PC-3 (cell line): ENCODE measurements at regions not wholly inside any gene's neighbourhood (a gene's known extent, or its start where the extent isn't known, plus 50 kb on each side); places are given as distances from the start of the nearest gene placed in this dataset.
"Not testable (repeated sequence)": the region's sequence is repeated elsewhere in the genome, so short reads cannot be mapped to it uniquely, and the experiment has no call there.

Source experiments
- ATAC-seq: fragments of 200-7000 bp; cut with Tn5 transposase; 2 replicates; pipeline ENCODE4 v1.9.1; 2020; ENCODE audit warnings: mild to moderate bottlenecking, moderate library complexity
- BruUV-seq: library from RNA; stranded (reverse); fragments of 400-500 nt; replicated peaks from 2 replicates; lab custom pipeline; 2021; lab: Mats Ljungman, UMichigan
- CTCF ChIA-PET: fragments of 300-600 bp; sonication (Branson Sonifier 250); formaldehyde crosslinking; loops from one replicate; lab custom pipeline; 2022; ENCODE audit warnings: antibody characterized with exemption; lab: Charles Lee
- POLR2A ChIA-PET: fragments of 300-600 bp; sonication (Branson Sonifier 250); formaldehyde crosslinking; loops from one replicate; lab custom pipeline; 2022; ENCODE audit warnings: antibody characterized with exemption; ENCODE audit not compliant: unreplicated experiment; lab: Charles Lee
- DNase-seq: peaks from one replicate; pipeline ENCODE4 v3.0.0-alpha.2; 2015
- H2AFZ ChIP-seq: fragments of 300-600 bp; sonication (generic); 2 replicates; pipeline ENCODE4 v1.6.0; 2016; ENCODE audit warnings: antibody characterized with exemption, low read length
- H3F3A ChIP-seq: fragments of 300-600 bp; sonication (generic); one replicate; pipeline ENCODE4 v1.6.0; 2017; ENCODE audit warnings: antibody characterized with exemption, low read length, control low read depth, mild to moderate bottlenecking; ENCODE audit not compliant: unreplicated experiment
- H3K27ac ChIP-seq: fragments of 300-600 bp; sonication (generic); 2 replicates; pipeline ENCODE4 v1.5.1; 2016; ENCODE audit warnings: mild to moderate bottlenecking, low read length
- H3K27me3 ChIP-seq: fragments of 300-600 bp; sonication (generic); 2 replicates; pipeline ENCODE4 v1.6.1; 2016; ENCODE audit warnings: low read length, mixed read lengths
- H3K36me3 ChIP-seq: fragments of 300-600 bp; sonication (generic); 2 replicates; pipeline ENCODE4 v1.6.1; 2016; ENCODE audit warnings: low read depth, mixed run types, low read length, mixed read lengths
- H3K4me1 ChIP-seq: fragments of 300-600 bp; sonication (generic); 2 replicates; pipeline ENCODE4 v1.5.1; 2016; ENCODE audit warnings: low read length; ENCODE audit not compliant: insufficient read depth
- H3K4me2 ChIP-seq: fragments of 300-600 bp; sonication (generic); 2 replicates; pipeline ENCODE4 v1.6.0; 2016; ENCODE audit warnings: low read length
- H3K4me3 ChIP-seq: fragments of 300-600 bp; sonication (generic); 2 replicates; pipeline ENCODE4 v1.5.1; 2016; ENCODE audit warnings: mild to moderate bottlenecking, low read length, mixed read lengths
- H3K79me2 ChIP-seq: fragments of 300-600 bp; sonication (generic); 2 replicates; pipeline ENCODE4 v1.6.1; 2017; ENCODE audit warnings: low read length, mixed read lengths
- H3K9ac ChIP-seq: fragments of 300-600 bp; sonication (generic); 2 replicates; pipeline ENCODE4 v1.6.0; 2016; ENCODE audit warnings: mild to moderate bottlenecking, low read length
- H3K9me2 ChIP-seq: fragments of 300-600 bp; sonication (generic); replicated peaks from 2 replicates; pipeline ENCODE4 v1.6.1; 2016; ENCODE audit warnings: mixed run types, low read length, mixed read lengths
- H3K9me3 ChIP-seq: fragments of 300-600 bp; sonication (generic); 2 replicates; pipeline ENCODE4 v1.6.1; 2016; ENCODE audit warnings: low read length, mixed read lengths
- H4K20me1 ChIP-seq: fragments of 300-600 bp; sonication (generic); 2 replicates; pipeline ENCODE4 v1.6.1; 2016; ENCODE audit warnings: low read length, mixed read lengths
- EZH2 ChIP-seq: fragments of 300-600 bp; sonication (generic); IDR thresholded peaks from one replicate; pipeline ENCODE4 v1.6.1; 2017; ENCODE audit warnings: antibody characterized with exemption, mild to moderate bottlenecking, low read length; ENCODE audit not compliant: unreplicated experiment
- EZH2phosphoT487 ChIP-seq: fragments of 300-600 bp; sonication (generic); IDR thresholded peaks from 2 replicates; pipeline ENCODE4 v1.6.1; 2018; ENCODE audit warnings: mild to moderate bottlenecking, antibody characterized with exemption, low read length, borderline replicate concordance
- intact Hi-C: fragments of 100-400 bp; cut with micrococcal nuclease; formaldehyde crosslinking; loops from 2 replicates; pipeline ENCODE4 v1.9.0; 2023
- TF ChIP-seq, protein P1 (sequence below): fragments of 300-600 bp; sonication (generic); conservative IDR thresholded peaks from 2 replicates; pipeline ENCODE4 v1.5.1; 2017; ENCODE audit warnings: antibody characterized with exemption, low read depth, mild to moderate bottlenecking, low read length

DNA sequence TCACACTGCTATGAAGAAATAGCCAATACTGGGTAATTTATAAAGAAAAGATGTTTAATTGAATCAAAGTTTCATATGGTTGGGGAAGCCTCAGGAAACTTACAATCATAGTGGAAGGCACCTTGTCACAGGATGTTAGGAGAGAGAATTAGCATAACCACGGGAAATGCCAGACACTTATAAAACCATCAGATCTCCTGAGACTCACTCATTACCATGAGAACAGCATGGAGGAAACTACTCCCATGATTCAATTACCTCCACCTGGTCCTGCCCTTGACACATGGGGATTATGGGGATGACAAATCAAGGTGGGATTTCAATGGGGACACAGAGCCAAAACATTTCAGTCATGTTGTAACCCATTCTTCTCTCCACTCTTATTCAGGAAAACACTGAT lies 472.9 kb upstream of the FSIP2 start:
- intact Hi-C loops: no loop called here
- no peak overlapping the region for H3K9ac ChIP-seq
- no peaks in the 10 kb centered on the region for H3K27me3 ChIP-seq
- H3K4me2 ChIP-seq: no peak overlapping the region
- no peak overlapping the region for H2AFZ ChIP-seq
- H4K20me1 ChIP-seq: no peaks in the 10 kb centered on the region
- no TSS peak for BruUV-seq
- H3K79me2 ChIP-seq: no peaks in the 10 kb centered on the region
- H3K4me1 ChIP-seq: no peaks in the 10 kb centered on the region
- no peaks in the 10 kb centered on the region for H3K36me3 ChIP-seq
- no peak for TF ChIP-seq EZH2phosphoT487
- TF ChIP-seq EZH2: no peak
- TF ChIP-seq, protein P1, sequence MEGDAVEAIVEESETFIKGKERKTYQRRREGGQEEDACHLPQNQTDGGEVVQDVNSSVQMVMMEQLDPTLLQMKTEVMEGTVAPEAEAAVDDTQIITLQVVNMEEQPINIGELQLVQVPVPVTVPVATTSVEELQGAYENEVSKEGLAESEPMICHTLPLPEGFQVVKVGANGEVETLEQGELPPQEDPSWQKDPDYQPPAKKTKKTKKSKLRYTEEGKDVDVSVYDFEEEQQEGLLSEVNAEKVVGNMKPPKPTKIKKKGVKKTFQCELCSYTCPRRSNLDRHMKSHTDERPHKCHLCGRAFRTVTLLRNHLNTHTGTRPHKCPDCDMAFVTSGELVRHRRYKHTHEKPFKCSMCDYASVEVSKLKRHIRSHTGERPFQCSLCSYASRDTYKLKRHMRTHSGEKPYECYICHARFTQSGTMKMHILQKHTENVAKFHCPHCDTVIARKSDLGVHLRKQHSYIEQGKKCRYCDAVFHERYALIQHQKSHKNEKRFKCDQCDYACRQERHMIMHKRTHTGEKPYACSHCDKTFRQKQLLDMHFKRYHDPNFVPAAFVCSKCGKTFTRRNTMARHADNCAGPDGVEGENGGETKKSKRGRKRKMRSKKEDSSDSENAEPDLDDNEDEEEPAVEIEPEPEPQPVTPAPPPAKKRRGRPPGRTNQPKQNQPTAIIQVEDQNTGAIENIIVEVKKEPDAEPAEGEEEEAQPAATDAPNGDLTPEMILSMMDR: no peak
- ChIA-PET POLR2A (no interaction called here), CTCF (no interaction called here)
- H3K9me3 ChIP-seq: no peaks in the 10 kb centered on the region
- ATAC-seq: no peak
- DNase-seq: no peak
- no peak overlapping the region for H3K27ac ChIP-seq
- H3K4me3 ChIP-seq: no peak overlapping the region
- H3K9me2 ChIP-seq: no peaks in the 10 kb centered on the region
- H3F3A ChIP-seq: no peaks in the 10 kb centered on the region

DNA sequence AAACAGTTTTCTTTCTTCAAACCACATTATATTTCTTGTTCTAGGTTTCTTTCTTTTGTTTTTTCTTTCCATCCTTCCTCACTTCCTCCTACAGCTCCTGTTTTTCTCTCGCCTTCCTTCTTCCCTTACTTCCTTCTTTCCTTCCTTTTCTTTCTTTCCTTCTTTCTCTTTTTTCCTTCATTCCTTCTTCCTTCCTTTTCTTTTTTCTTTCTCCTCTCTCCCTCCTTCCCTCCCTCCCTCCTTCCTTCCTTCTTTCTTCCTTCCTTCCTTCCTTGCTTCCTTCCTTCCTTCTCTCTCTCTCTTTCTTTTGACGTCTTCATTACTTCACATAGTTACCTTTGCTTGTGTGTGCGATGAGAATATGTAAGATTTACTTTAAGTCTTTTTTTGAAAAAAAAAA lies 470.0 kb upstream of the FSIP2 start:
- no peak for DNase-seq
- no peak for TF ChIP-seq EZH2phosphoT487
- no peak for TF ChIP-seq EZH2
- TF ChIP-seq, protein P1: no peak
- POLR2A ChIA-PET: no interaction called here
- Histone ChIP-seq H3K9me3 (no peaks in the 10 kb centered on the region), H3K9ac (no peak overlapping the region), H3K36me3 (no peaks in the 10 kb centered on the region), H3K9me2 (no peaks in the 10 kb centered on the region), H4K20me1 (no peaks in the 10 kb centered on the region), H3K27ac (no peak overlapping the region), H3K4me2 (no peak overlapping the region), H3K4me1 (no peaks in the 10 kb centered on the region), H2AFZ (no peak overlapping the region), H3K79me2 (no peaks in the 10 kb centered on the region), H3K27me3 (no peaks in the 10 kb centered on the region), H3F3A (no peaks in the 10 kb centered on the region), H3K4me3 (no peak overlapping the region)
- ATAC-seq: no peak
- CTCF ChIA-PET: no interaction called here
- no TSS peak for BruUV-seq
- intact Hi-C loops: no loop called here

DNA sequence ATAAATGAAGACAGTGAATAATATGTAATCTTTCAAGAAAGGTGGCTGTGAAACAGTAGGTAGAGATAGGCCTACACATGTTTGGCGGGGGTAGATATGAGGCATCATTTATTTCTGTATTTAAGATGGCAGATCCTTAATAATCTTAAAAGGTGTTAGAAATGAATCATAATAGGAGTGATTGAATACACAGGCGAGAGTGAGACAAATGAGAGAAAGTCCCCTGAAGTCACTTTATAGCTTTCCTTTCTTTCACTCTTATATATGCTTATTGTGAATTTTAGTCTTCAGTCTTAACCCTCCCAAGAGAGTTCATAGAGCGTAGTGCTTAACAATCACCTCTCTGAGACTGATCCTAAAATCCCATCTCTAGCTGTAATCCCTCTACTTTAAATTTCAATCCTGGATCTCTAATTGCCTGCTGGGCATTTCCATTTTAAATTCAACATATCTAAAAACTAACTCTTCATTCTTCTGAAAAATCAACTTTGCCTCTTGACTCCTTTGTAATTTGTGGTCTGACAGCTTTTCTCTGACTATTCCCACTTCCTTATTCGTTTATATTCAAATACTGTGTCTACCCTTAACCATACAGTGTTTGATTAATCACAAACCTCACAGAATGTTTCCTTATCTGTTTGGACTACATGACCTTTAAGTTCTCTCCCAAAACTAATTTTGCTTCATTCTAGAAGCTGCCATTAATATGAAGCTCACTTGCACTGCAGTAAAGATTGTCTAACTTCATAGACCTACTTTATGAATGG lies 463.7 kb upstream of the FSIP2 start:
- Histone ChIP-seq H2AFZ (no peak overlapping the region), H3K36me3 (no peaks in the 10 kb centered on the region), H3K4me3 (no peak overlapping the region), H4K20me1 (no peaks in the 10 kb centered on the region), H3K79me2 (no peaks in the 10 kb centered on the region), H3K4me2 (no peak overlapping the region), H3K9me2 (no peaks in the 10 kb centered on the region), H3K27ac (no peak overlapping the region), H3K9me3 (no peaks in the 10 kb centered on the region), H3K4me1 (0 out of 2 replicates have a peak, but pooled peaks cover 4% of the 10 kb centered on the region), H3K27me3 (no peaks in the 10 kb centered on the region), H3K9ac (no peak overlapping the region), H3F3A (no peaks in the 10 kb centered on the region)
- POLR2A ChIA-PET: no interaction called here
- no TSS peak for BruUV-seq
- TF ChIP-seq EZH2phosphoT487: no peak
- no peak for TF ChIP-seq EZH2
- TF ChIP-seq, protein P1: no peak
- DNase-seq: no peak
- intact Hi-C loops: no loop called here
- CTCF ChIA-PET: no interaction called here
- no peak for ATAC-seq

DNA sequence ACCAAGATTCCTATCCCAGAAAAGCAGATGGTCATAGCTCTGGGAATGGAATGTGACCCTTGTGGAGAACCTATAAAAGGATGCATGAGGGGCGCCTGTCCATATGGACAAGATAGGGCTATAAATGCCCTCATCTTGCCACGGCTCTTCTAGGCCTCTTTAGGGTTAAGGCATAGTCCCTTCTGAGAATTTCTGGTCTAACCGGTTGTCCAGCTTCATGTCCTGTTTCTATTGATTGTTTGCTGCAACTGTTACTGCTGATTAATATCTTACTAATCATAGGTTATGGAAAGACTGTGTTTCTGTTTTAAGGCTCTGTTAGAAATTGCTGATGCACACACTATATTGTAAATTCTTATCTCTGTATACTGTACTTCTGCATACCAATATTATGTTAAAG lies 462.6 kb upstream of the FSIP2 start:
- BruUV-seq, H3K27me3 ChIP-seq, H3K27ac ChIP-seq, intact Hi-C loops, CTCF ChIA-PET, H2AFZ ChIP-seq, H3K79me2 ChIP-seq, H3K4me3 ChIP-seq, ATAC-seq, H3K9me2 ChIP-seq, H3K36me3 ChIP-seq, H3F3A ChIP-seq, POLR2A ChIA-PET, H3K4me2 ChIP-seq, H4K20me1 ChIP-seq, H3K4me1 ChIP-seq, H3K9ac ChIP-seq, H3K9me3 ChIP-seq: not testable (repeated sequence)
- DNase-seq: peak; percentile 63
